Activated effector memory CD4-positive, alpha-beta T cell treated with anti-CD3 and anti-CD28 coated beads, Interleukin-2, amount 50 U/mL, for 16 hours (primary cell): ENCODE measurements at regions not wholly inside any gene's neighbourhood (a gene's known extent, or its start where the extent isn't known, plus 50 kb on each side); places are given as distances from the start of the nearest gene placed in this dataset.

Experiments
- DNase-seq: peaks from one replicate; pipeline ENCODE4 v3.0.0-alpha.2; 2020

DNA sequence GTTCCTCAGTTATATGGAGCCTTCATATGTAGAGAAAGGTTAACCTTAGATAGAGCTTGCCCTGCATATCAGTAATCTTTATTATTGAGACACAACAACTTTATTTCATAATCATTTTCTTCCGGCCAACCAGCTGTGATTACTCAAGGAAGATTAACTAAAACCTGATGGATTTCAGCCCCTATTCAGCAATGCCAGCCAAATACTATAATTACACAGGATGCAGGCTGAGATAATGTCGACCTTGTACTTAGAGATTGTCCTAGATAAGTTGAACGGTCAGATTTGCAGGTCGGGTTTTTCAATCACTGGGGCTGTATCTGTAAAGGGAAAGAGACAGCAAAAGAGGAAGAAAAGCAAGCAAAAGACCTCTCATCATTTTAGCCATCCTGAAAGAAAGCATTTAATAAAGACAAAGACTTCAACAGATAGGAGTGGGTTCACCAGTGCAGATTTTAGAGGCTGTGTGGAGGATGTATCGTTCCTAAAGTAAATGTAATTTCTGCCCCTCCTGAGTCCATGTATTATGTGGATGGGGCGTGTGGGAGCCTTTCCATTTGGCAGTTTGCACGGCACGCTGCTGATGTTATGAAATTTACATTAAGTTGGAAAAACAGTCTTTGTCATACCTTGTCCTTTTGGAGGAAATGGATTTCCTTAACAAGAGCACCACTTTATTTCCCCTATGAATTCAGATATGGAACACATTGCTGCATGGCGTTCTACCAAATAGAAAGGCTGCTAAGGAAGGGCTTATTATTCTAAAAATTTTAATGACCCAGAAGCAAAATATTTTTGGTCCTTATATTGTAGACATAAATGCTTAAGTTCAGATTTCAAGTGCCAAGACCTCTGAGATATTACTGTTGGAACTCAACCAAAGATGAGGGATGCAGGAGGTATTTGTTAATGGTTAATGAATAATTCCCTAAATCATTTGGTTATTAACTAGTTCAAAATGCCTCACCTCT is 496.7 kb downstream of the SPRY1 start:
- DNase-seq, result no peak

DNA sequence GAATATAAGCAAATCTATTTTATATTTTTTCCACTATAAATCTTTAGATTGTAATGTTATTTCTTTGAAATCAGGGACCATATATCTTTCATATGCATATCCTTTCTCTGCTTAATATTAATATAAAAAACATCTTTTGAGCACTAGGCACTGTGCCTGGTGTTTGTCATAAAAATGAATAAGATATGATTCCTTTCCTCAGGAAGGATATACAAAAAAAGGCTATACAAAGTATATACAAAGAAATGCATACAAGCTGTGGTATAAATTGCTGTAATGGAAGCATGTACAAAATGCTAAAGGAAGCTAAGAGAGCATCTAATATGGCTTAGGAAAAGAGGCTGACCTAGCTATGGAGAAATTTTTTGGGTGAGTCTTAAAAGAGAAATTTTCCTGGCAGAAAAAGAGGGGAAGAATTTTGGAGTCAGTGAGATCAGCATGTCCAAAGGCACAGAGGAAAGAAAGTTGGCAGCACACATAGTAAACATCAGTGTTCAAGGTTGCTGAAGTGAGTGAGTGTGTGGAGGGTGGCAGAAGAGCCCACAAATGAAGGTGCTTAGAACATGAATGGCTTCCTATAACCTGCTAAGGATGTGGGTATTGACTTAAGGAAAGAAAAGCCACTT is 500.0 kb downstream of the SPRY1 start:
- DNase-seq, result no peak

DNA sequence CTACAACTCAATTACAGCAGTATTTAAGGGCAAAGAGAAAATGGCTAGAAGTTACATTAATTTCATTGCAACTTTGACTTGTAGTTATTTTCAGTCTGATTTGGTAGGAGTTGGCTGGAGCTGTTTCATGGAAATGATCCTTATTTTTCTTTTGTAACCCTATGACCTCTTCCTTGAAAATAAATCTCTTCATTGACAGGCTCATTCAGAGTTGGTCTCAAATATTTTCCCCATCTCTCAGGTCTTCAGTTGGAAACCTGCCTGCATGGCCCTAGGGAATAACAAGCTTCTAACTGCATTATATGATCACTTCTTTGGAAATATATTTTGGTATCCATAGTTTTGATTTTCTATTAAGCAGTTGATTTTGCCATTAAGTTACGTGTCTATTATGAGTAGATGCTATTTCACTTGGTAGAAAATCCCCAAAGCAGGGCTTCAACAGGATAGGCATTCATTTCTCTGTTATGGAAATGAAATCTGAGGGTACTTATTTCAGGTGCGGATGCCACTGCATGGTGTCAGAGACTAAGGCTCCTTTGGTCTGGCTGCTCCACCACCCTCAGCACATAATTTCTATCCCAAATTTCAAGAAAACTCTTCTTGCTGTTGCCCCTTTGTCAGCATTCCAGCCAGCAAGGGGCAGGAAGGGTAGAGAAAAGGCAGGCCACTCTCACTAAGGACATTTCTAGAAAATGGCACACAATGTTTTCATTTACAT is 502.5 kb downstream of the SPRY1 start:
- no peak for DNase-seq

DNA sequence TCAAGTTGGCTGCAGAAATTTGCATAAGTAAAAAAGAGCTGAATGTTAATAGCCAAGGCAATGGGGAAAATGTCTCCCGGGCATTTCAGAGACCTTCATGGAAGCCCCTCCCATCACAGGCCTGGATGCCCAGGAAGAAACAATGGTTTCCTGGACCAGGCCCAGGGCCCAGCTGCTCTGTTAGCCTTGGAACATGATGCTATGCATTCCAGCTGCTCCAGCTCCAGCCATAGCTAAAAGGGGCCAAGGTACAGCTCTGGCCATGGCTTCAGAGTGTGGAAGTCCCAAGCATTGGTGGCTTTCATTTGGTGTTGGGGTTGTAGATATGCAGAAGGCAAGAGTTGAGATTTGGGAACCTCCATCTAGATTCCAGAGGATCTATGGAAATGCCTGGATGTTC is 508.3 kb downstream of the SPRY1 start:
- DNase-seq, result no peak

DNA sequence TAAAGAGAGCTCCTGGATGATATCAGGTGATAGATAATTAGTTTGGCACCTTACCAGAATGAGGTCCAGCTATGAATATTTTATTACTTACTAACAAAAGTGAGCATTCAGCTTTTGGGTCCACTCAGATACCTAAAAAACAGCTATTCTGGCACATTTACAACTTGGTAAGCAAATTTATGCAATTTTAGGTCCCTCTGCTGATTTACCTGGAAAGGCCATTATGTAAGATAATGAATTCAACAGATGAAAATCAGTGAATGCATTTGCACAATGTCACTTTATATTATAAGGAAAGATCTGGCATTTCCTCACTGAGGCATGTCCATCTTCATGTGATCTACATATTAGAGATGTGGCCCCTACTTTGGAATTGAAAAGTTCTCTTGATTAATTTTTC is 517.0 kb downstream of the SPRY1 start:
- DNase-seq, result no peak

DNA sequence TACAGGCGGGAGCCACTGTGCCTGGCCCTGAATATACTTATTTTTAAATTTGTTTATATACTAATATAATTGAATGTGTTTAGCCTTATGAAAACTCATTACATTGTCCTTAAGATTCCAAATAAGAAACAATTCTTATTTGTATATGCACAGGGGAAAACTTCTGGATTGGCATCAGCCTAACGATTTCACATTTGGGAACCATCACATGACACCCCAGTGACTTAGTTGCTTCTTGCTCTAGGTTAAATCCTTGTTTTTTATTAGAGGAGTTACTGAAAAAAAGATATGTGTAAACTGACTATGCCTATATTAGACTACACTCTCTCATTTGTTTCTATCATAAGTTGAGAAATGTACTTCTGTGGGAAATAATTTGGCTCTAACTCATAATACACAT is 520.2 kb downstream of the SPRY1 start:
- no peak for DNase-seq

DNA sequence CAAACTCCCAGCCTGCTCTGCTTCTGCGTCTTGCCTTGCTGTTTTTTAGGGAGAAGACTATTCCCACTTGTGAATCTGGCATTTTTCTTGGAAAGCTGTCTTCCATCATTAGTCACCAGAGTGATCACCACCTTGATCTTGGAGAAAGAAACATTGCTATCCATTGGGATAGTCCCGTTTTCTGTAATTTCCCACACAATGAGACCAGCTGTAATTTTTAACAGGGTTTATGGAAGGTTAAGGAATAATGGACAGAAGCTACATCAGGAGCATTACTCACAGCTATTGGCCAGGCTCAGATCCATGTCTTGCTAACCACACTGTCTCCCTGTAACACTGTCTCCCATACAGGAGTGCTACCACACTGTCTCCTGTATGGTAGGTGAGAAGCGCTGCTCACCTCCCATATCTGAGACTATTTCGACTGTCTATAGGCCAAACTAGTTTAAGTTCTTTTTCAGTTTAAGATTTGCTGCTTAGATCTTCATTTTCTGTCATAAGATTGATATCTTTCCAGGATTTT is 523.0 kb downstream of the SPRY1 start:
- no peak for DNase-seq

DNA sequence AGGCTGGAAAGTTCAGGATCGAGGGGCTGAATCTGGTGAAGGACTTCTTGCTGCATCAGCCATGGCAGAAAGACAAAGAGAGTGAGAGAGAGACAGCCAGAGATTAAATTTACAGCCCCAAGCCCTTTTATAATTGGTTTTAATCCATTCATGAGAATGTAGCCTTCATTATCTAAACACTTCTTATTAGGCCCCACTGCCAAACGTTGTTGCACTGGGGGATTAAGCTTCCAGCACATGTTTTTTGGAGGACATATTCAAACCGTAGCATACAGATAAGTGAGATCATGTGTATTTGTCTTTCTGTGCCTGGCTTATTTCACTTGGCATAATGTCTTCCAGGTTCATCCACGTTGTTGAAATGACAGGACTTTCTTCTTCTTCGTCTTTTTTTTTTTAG is 524.7 kb downstream of the SPRY1 start:
- no peak for DNase-seq

DNA sequence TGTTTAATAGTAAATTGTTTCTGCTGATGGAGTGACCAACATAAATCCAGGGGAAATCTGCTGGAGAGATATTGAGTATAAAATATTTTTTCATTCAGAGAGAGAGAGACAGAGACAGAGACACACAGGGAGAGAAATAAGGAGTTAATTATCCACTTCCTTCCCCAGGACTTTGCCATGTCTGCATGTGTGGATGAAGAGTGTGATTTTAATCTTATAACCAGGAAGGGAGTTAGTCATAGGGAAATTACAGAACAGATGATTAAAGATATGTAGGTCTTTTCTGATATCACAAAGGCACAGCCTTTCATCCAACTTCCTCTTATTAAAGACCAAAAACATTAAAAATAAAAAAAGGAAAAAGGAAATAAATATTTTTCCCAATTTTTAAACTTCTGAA is 526.3 kb downstream of the SPRY1 start:
- DNase-seq, result no peak

DNA sequence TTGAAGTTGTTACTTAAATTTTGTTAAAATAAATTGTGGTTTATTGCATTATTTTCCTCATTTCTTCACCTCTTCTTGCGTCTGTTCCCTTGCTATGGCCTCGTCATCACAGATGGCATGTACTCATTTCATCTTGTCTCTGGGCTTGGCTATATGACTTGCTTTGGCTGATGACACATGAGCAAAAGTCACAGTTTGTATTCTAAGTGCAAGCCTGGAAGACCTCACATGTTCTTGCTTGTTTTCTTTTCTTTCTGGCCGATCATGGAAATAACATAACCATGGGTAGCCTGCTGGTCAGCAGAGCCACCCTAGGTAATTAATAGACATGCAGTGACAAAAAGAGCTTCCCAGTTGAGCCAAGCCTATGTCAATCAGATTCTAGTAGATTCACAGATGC is 527.9 kb downstream of the SPRY1 start:
- no peak for DNase-seq

DNA sequence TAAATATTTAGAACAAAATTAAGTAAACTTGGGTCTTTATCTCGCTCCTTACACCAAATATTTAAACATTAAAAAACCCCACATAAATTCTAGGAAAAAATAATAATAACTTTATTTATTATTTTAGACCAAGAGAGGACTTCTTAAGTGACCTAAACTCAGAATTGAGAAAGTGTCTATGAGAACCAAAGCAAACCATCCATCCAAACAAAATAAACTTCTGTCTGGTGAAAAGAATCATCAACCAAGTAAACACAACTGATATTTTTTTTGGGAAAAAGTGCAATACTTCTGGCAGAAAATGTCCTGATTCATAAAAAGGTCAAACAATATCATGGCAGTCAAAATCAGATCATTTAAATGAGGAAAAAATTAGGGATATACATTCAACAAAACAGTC is 533.0 kb downstream of the SPRY1 start:
- no peak for DNase-seq

DNA sequence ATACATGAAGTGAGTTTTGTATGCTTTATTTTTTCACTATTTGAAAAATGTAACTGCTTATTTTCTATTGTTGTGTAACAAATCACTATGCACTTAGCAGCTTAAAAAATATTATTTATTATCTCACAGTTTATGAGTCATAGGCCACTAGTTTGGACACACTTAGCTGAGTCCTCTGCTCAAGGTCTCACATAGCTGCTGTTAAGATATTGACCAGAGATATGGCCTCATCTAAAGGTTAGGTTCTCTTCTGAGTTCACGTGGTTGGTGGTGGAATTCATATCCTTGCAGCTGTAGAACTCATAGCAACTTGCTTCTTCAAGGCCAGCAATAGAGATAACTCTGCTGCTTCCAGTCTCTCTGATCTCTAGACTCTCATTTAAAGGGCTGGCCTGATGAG is 534.4 kb downstream of the SPRY1 start:
- DNase-seq, result no peak

DNA sequence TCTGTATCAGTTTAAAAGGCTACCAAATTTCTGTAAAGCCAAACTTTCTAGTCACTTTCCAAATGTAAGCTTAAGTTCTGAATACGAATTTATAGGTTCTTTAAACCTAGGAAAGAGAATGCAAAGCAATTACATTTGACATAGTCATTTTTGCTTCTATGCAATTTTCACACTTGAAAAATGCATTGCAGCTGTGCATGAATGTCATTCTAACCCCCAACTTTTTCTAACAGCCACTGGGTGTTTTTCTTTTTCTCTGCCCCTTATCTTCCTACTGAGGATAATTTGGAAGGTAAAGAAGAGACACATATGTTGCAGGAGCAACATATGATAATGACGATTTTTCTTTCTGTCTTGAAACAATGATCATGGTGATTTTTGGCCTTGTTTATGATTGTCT is 537.5 kb downstream of the SPRY1 start:
- no peak for DNase-seq

DNA sequence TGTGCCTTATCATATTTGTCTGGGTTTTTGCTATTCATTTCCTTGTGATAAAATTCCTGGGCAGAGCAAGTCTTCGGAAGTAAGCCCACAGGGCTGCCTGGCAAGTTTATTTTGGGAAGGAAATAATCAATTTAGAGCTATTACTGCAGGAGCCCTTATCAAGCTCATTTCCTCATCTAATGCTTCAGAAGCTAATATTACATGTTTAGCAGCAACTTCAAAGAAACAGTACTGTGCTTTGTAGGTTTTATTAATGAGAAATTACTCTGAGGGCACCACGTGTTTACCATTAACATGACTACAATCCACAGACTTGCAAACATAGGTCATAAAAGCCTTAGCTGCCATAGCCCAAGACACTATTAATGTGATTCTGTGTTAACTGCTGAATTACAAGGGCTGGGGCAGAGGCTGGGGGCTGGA is 540.0 kb downstream of the SPRY1 start:
- no peak for DNase-seq

DNA sequence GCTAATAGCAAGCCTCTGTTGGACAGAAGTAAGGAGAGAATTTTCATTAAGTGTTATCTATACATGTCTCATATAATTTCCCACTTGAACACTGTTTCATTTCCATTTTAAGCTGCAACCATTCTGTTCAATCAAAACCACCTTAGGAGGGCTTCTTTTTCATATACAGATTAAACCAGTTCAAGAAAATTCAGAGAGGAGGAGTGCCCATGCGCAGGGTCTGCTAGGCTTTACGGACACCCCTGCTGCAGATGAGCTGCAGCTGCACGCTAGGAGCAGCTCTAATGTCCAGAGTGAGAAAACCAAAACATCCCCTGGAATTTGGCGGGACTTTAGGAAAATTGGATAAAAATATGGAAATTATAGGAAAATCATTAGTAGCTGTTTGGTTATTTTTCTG is 541.0 kb downstream of the SPRY1 start:
- DNase-seq, result no peak

DNA sequence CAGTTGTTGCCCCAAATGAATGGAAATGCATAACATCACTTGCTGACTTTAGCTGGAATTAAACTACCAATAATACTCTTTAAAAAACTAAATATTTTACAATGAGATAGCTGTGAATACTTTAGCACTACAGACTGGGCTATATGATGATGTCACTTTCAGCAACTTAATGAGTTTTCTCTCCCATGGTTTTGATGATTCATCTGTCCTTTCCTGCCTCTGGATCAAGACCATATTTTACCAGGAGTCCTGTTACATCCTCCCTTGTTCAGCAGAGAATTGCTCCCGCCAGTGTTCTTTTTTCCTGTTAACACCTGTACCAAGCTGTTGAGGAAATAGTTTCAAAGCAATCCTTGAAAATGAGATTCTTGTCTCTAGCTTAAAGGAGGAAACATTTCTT is 543.0 kb downstream of the SPRY1 start:
- DNase-seq, result no peak

DNA sequence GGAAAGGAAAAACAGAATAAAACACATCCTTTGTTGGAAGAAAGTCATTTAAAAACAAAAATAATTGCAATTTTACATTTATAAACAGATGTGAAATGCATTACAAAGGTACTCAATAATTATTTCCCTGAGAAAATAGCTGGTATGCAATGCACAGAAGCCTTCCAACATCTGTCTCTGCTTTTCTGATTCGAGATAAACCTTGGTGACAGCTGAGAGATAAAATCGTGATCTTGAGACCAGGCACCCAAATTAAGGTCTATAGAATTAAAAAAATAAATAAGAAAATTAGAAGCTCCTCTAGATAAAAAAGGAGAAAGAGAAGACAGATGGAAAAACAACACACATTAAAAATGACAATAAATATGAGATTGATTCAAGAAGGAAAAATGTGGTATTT is 544.0 kb downstream of the SPRY1 start:
- DNase-seq, result no peak

DNA sequence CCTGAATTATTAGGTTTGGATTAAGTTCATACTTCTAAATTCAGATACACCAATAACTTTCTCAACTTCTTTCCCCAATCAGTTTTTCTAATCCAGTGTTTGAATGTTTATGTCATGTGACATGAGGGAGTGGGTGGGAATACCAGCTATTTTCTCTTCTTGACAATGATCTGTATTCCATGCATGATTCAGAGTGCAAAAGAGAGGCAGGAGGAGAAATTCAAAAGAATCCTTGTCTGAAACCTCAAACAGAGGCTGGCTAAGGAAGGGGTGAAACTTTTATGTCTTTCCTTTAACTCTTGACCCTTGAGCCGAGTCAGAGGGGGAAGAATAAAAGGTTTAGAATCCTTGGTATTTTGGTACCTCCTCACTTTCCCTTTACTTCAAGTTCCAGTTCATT is 544.7 kb downstream of the SPRY1 start:
- no peak for DNase-seq

DNA sequence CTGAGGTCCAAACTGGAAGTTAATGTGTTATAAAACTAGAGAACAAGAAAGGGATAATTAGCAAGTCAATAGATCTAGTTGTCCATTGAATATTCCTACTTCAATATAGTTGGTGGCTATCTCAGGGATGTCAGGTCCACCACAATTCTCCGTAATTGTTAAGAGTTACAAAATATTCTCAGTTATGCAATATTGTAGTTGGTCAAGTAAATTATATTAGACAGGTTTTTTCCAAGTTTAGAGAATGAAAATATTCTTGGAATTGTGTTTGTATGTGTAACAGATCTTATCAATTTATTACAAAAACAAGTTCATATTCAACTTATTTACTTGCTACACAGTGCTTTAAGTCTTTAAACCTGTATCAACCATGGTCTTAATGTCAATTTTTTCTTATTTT is 547.4 kb downstream of the SPRY1 start:
- DNase-seq, result no peak

DNA sequence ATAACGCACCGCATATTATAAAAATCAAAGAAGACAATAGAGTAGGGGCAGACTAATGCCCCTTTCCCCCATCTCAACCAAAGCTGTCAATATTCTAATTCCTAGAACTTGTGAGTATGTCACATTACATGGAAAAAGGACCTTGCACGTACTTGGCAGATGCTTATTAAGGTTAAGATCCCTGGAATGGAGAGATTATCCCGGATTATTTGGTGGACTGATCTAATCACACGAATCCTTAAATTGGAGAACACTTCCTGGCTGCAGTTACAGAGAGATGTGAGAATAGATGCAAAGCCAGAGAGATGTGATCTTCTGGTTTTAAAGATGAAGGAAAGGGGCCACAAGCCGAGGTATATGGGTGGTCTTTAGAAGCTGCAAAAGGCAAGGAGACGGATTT is 548.7 kb downstream of the SPRY1 start:
- DNase-seq, result no peak

DNA sequence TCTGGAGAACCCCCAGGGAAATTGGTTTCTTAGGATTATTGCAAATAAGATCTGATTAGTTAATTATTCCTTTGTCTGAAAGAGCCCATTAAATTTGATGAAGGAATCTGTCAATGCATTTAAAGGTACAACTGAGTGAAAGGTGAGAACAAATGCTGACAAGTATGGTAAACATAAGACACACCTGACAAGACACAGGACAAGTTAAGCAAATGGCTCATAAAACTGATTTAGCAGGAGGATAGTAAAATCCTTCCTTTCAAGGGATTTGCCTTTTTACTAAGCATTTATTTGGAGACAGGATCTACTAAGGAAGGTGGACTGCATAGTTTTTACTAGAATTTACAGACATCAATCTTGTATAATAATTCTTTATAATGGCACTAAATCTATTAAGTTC is 553.9 kb downstream of the SPRY1 start:
- DNase-seq, result no peak

DNA sequence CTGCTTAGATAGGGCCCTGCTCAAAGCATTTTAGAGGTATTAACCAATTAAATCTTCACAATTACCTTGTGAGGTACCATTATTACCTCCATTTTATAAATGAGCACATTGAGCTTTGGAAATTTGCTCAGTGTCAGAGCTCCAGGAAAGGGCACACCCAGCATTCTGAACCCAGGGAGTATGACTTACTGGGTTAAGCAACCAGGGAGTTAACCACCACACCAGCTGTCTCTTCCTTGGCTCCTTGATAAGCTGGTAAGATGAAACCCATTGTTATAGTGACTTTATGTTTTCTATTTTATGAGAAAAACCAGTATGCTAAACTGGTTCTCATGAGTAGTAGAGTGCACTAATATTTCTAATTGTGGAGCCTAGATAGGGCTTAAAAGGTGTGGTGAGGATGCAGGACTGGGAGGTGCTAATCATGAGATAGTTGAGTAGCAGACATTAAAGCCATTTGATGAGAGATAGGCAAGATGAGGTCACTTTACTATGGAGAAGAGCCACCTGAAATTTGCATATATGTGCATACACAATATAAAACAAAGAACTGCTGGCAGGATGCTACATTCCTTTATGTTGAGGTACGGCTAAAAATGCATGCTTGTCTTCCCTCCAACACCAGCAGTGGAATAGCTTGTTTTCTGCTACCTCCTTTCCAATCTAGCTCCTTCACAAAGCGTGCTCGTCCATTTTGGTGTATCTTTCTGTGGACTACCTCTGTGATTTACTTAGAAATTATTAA is 556.1 kb downstream of the SPRY1 start:
- no peak for DNase-seq

DNA sequence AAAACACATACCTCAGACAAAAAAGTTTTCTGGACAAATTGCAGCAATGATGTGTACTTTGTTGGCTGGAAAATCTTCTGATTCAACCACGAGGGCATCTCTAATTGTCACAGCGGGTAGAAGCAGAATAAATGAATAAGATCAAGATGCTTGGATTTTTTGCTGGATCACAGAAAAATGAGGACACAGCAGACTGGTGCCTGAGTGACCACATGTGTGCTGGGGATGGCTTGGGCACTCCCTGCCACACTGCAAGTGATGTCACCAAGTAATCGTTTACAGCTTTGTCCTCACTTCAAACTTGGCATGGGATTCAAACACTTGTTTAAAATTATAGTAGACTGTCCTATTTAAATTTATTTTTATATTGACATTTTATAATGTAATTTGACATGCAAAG is 557.0 kb downstream of the SPRY1 start:
- no peak for DNase-seq
